ENCODE measurements at regions not wholly inside any gene's neighbourhood (a gene's known extent, or its start where the extent isn't known, plus 50 kb on each side); places are given as distances from the start of the nearest gene placed in this dataset.

- Mint-ChIP-seq H3K4me3 (no peak overlapping the region), H3K4me1 (peaks cover 3% of the 10 kb centered on the region), H3K36me3 (ENCODE audit: low read depth) (no peaks in the 10 kb centered on the region), H3K9me3 (peaks cover 11% of the 10 kb centered on the region), H3K27me3 (ENCODE audit: low read depth) (peaks cover 4% of the 10 kb centered on the region), H3K27ac (no peak overlapping the region)
- TF ChIP-seq CTCF (IDR thresholded peaks at IDR 0.05; ENCODE audit: unreplicated experiment in 3 of 3), result no peak
Observed at GRCh38 chr4:185879666-185880312, 67.8 kb upstream of the SORBS2 start.

GRCh38 chr4:185880571-185880970, 68.6 kb upstream of the SORBS2 start:
- TF ChIP-seq CTCF (IDR thresholded peaks at IDR 0.05; ENCODE audit: unreplicated experiment in 3 of 3), result no peak
- peaks cover 6% of the 10 kb centered on the region for H3K4me1 Mint-ChIP-seq
- no peak overlapping the region for H3K27ac Mint-ChIP-seq
- peaks cover 4% of the 10 kb centered on the region for H3K27me3 Mint-ChIP-seq (ENCODE audit: low read depth)
- peaks cover 11% of the 10 kb centered on the region for H3K9me3 Mint-ChIP-seq
- H3K36me3 Mint-ChIP-seq (ENCODE audit: low read depth), result no peaks in the 10 kb centered on the region
- no peak overlapping the region for H3K4me3 Mint-ChIP-seq

- H3K9me3 Mint-ChIP-seq, result peaks cover 11% of the 10 kb centered on the region
- H3K27me3 Mint-ChIP-seq (ENCODE audit: low read depth), result peaks cover 4% of the 10 kb centered on the region
- no peak overlapping the region for H3K27ac Mint-ChIP-seq
- TF ChIP-seq CTCF (IDR thresholded peaks at IDR 0.05; ENCODE audit: unreplicated experiment in 3 of 3), result no peak
- H3K36me3 Mint-ChIP-seq (ENCODE audit: low read depth), result no peaks in the 10 kb centered on the region
- H3K4me3 Mint-ChIP-seq, result no peak overlapping the region
- peaks cover 6% of the 10 kb centered on the region for H3K4me1 Mint-ChIP-seq
Observed at GRCh38 chr4:185881430-185881829, 69.4 kb upstream of the SORBS2 start.

- peaks cover 21% of the 10 kb centered on the region for H3K9me3 Mint-ChIP-seq
- H3K36me3 Mint-ChIP-seq (ENCODE audit: low read depth), result no peaks in the 10 kb centered on the region
- H3K4me1 Mint-ChIP-seq, result peaks cover 6% of the 10 kb centered on the region
- no peaks in the 10 kb centered on the region for H3K27me3 Mint-ChIP-seq (ENCODE audit: low read depth)
- no peak overlapping the region for H3K4me3 Mint-ChIP-seq
- no peak for TF ChIP-seq CTCF (IDR thresholded peaks at IDR 0.05; ENCODE audit: unreplicated experiment in 3 of 3)
- no peak overlapping the region for H3K27ac Mint-ChIP-seq
Observed at GRCh38 chr4:185883591-185883990, 71.6 kb upstream of the SORBS2 start.

GRCh38 chr4:185885075-185885474, 73.1 kb upstream of the SORBS2 start:
- no peaks in the 10 kb centered on the region for H3K36me3 Mint-ChIP-seq (ENCODE audit: low read depth)
- H3K4me3 Mint-ChIP-seq, result no peak overlapping the region

More at GRCh38 chr4:185885075-185885474, 73.1 kb upstream of the SORBS2 start:
- no peaks in the 10 kb centered on the region for H3K27me3 Mint-ChIP-seq (ENCODE audit: low read depth)
- no peak for TF ChIP-seq CTCF (IDR thresholded peaks at IDR 0.05; ENCODE audit: unreplicated experiment in 3 of 3)
- peaks cover 6% of the 10 kb centered on the region for H3K4me1 Mint-ChIP-seq
- H3K9me3 Mint-ChIP-seq, result peaks cover 24% of the 10 kb centered on the region
- H3K27ac Mint-ChIP-seq, result no peak overlapping the region
